ENCODE measurements at regions not wholly inside any gene's neighbourhood (a gene's known extent, or its start where the extent isn't known, plus 50 kb on each side); places are given as distances from the start of the nearest gene placed in this dataset.

GRCh38 chr4:107269175-107269574 is 233.1 kb upstream of the DKK2 start:
- no peak for TF ChIP-seq POLR2A (IDR thresholded peaks at IDR 0.05)
- no peak for TF ChIP-seq CTCF (IDR thresholded peaks at IDR 0.05)
- no peak for TF ChIP-seq POLR2AphosphoS5 (IDR thresholded peaks at IDR 0.05)
- no peaks in the 10 kb centered on the region for H3K27me3 ChIP-seq (replicated peaks; ENCODE audit: insufficient read depth)
- WGBS: 100% methylated on average over 2 of the region's 2 CpGs

GRCh38 chr4:107265859-107266258 is 229.7 kb upstream of the DKK2 start:
- Histone ChIP-seq H3K27me3 (replicated peaks; ENCODE audit: insufficient read depth) (no peaks in the 10 kb centered on the region), H3K36me3 (no peaks in the 10 kb centered on the region), H3K27ac (no peak overlapping the region), H3K9me3 (no peaks in the 10 kb centered on the region), H3K4me3 (no peak overlapping the region), H3K4me1 (replicated peaks) (no peaks in the 10 kb centered on the region)
- intact Hi-C loops (cut with DNase I): no loop called here
- DNase-seq (ENCODE audit: low spot score): no peak
- WGBS: 84% methylated on average over 6 of the region's 6 CpGs
- TF ChIP-seq POLR2A (IDR thresholded peaks at IDR 0.05) (no peak), CTCF (IDR thresholded peaks at IDR 0.05) (no peak), POLR2AphosphoS5 (IDR thresholded peaks at IDR 0.05) (no peak)

More at GRCh38 chr4:107269175-107269574, 233.1 kb upstream of the DKK2 start:
- Histone ChIP-seq H3K36me3 (no peaks in the 10 kb centered on the region), H3K27ac (no peak overlapping the region), H3K4me3 (no peak overlapping the region), H3K4me1 (replicated peaks) (no peaks in the 10 kb centered on the region), H3K9me3 (no peaks in the 10 kb centered on the region)
- DNase-seq (ENCODE audit: low spot score): no peak
- intact Hi-C loops (cut with DNase I): no loop called here

GRCh38 chr4:107261241-107261874 is 225.2 kb upstream of the DKK2 start:
- Histone ChIP-seq H3K4me3 (no peak overlapping the region), H3K27me3 (replicated peaks; ENCODE audit: insufficient read depth) (no peaks in the 10 kb centered on the region), H3K27ac (no peak overlapping the region), H3K9me3 (no peaks in the 10 kb centered on the region), H3K36me3 (no peaks in the 10 kb centered on the region), H3K4me1 (replicated peaks) (no peaks in the 10 kb centered on the region)
- TF ChIP-seq CTCF (IDR thresholded peaks at IDR 0.05): no peak
- no peak for TF ChIP-seq POLR2A (IDR thresholded peaks at IDR 0.05)
- no peak for TF ChIP-seq POLR2AphosphoS5 (IDR thresholded peaks at IDR 0.05)
- no peak for DNase-seq (ENCODE audit: low spot score)
- 48% methylated on average over 3 of the region's 3 CpGs for WGBS
- intact Hi-C loops (cut with DNase I): no loop called here

GRCh38 chr4:107258359-107258758 is 222.2 kb upstream of the DKK2 start:
- Histone ChIP-seq H3K4me1 (replicated peaks) (no peaks in the 10 kb centered on the region), H3K9me3 (no peaks in the 10 kb centered on the region), H3K36me3 (no peaks in the 10 kb centered on the region), H3K27me3 (replicated peaks; ENCODE audit: insufficient read depth) (no peaks in the 10 kb centered on the region), H3K4me3 (no peak overlapping the region), H3K27ac (no peak overlapping the region)
- DNase-seq (ENCODE audit: low spot score): no peak
- 93% methylated on average over 2 of the region's 2 CpGs for WGBS
- intact Hi-C loops (cut with DNase I): no loop called here
- TF ChIP-seq POLR2AphosphoS5 (IDR thresholded peaks at IDR 0.05) (no peak), CTCF (IDR thresholded peaks at IDR 0.05) (no peak), POLR2A (IDR thresholded peaks at IDR 0.05) (no peak)

GRCh38 chr4:107255596-107255995 is 219.5 kb upstream of the DKK2 start:
- 67% methylated on average over 2 of the region's 2 CpGs for WGBS
- Histone ChIP-seq H3K4me3 (no peak overlapping the region), H3K4me1 (replicated peaks) (no peaks in the 10 kb centered on the region), H3K27ac (no peak overlapping the region), H3K27me3 (replicated peaks; ENCODE audit: insufficient read depth) (no peaks in the 10 kb centered on the region), H3K36me3 (no peaks in the 10 kb centered on the region), H3K9me3 (no peaks in the 10 kb centered on the region)
- DNase-seq (ENCODE audit: low spot score): no peak
- TF ChIP-seq POLR2AphosphoS5 (IDR thresholded peaks at IDR 0.05) (no peak), CTCF (IDR thresholded peaks at IDR 0.05) (no peak), POLR2A (IDR thresholded peaks at IDR 0.05) (no peak)
- intact Hi-C loops (cut with DNase I): no loop called here

Measured in prostate gland (tissue), 2 donors.